Naive thymus-derived CD8-positive, alpha-beta T cell (primary cell): ENCODE measurements at regions not wholly inside any gene's neighbourhood (a gene's known extent, or its start where the extent isn't known, plus 50 kb on each side); places are given as distances from the start of the nearest gene placed in this dataset.

Experiments
- ATAC-seq, 2 donors: fragments of 150-1000 bp; cut with Tn5 transposase in 1 of 2; sonication (Bioruptor Pico), chemical (Tn5 transposase) in 1 of 2; 1 replicate in 1 of 2; 2 replicates in 1 of 2; pipeline ENCODE4 v1.10.0; 2021; ENCODE audit warnings: mild to moderate bottlenecking in 2 of 2, moderate library complexity in 2 of 2
- POLR2A ChIA-PET: fragments of 350-600 bp; sonication (Branson Sonifier 250); formaldehyde crosslinking; loops from one replicate; lab custom pipeline; 2021; ENCODE audit warnings: antibody characterized with exemption; lab: Charles Lee
- DNase-seq, 10 donors: peaks; one replicate each; pipeline versions ENCODE4 v3.0.0 to v3.0.0-alpha.2; 2020 to 2022
- H3K27ac Mint-ChIP-seq, 10 donors: one replicate each; pipeline ENCODE4 v1.8.0; 2020 to 2022; ENCODE audit warnings: mild to moderate bottlenecking in 10 of 10, mixed read lengths in 10 of 10, moderate library complexity in 4 of 10, inconsistent platforms in 1 of 10
- H3K27me3 Mint-ChIP-seq, 5 donors: one replicate each; pipeline ENCODE4 v1.8.0; 2021 to 2022; ENCODE audit warnings: mixed read lengths in 5 of 5
- H3K36me3 Mint-ChIP-seq, 3 donors: one replicate each; pipeline ENCODE4 v1.8.0; 2020 to 2022; ENCODE audit warnings: mixed read lengths in 3 of 3, mild to moderate bottlenecking in 2 of 3, inconsistent platforms in 1 of 3
- H3K4me1 Mint-ChIP-seq, 4 donors: one replicate each; pipeline ENCODE4 v1.8.0; 2021 to 2022; ENCODE audit warnings: mixed read lengths in 4 of 4
- H3K4me3 Mint-ChIP-seq, 10 donors: one replicate each; pipeline ENCODE4 v1.8.0; 2020 to 2022; ENCODE audit warnings: mild to moderate bottlenecking in 10 of 10, mixed read lengths in 10 of 10, moderate library complexity in 6 of 10, inconsistent platforms in 1 of 10
- H3K9me3 Mint-ChIP-seq, 9 donors: one replicate each; pipeline ENCODE4 v1.8.0; 2020 to 2022; ENCODE audit warnings: mixed read lengths in 9 of 9, mild to moderate bottlenecking in 3 of 9, inconsistent platforms in 1 of 9, moderate library complexity in 1 of 9

GRCh38 chr9:117868594-117868993 is 164.4 kb downstream of the TLR4 start:
- no peak overlapping the region for H3K4me3 Mint-ChIP-seq
- H3K36me3 Mint-ChIP-seq, result peaks cover 0 to 4% (median 0%) of the 10 kb centered on the region in 3 donors
- ATAC-seq, result no peak
- peaks cover 0 to 2% (median 0%) of the 10 kb centered on the region in 4 donors for H3K4me1 Mint-ChIP-seq
- no peak overlapping the region for H3K27ac Mint-ChIP-seq
- H3K27me3 Mint-ChIP-seq, result peaks cover 5 to 27% (median 10%) of the 10 kb centered on the region in 5 donors
- peaks cover 0 to 2% (median 0%) of the 10 kb centered on the region in 9 donors for H3K9me3 Mint-ChIP-seq
- POLR2A ChIA-PET, result no interaction called here
- no peak for DNase-seq

- DNase-seq, result no peak
- Mint-ChIP-seq H3K9me3 (peaks cover 0 to 2% (median 0%) of the 10 kb centered on the region in 9 donors), H3K27ac (no peak overlapping the region), H3K4me3 (no peak overlapping the region), H3K27me3 (peaks cover 5 to 31% (median 11%) of the 10 kb centered on the region in 5 donors), H3K4me1 (peaks cover 0 to 2% (median 0%) of the 10 kb centered on the region in 4 donors), H3K36me3 (peaks cover 0 to 4% (median 0%) of the 10 kb centered on the region in 3 donors)
- POLR2A ChIA-PET, result no interaction called here
- ATAC-seq, result no peak
Observed at GRCh38 chr9:117869287-117869686, 165.1 kb downstream of the TLR4 start.

GRCh38 chr9:117869712-117870111 is 165.5 kb downstream of the TLR4 start:
- Mint-ChIP-seq H3K27ac (no peak overlapping the region), H3K27me3 (peaks cover 2 to 30% (median 11%) of the 10 kb centered on the region in 5 donors), H3K4me3 (no peak overlapping the region), H3K9me3 (peaks cover 0 to 2% (median 0%) of the 10 kb centered on the region in 9 donors), H3K36me3 (peaks cover 0 to 4% (median 0%) of the 10 kb centered on the region in 3 donors), H3K4me1 (peaks cover 0 to 2% (median 0%) of the 10 kb centered on the region in 4 donors)
- ATAC-seq (no peak), DNase-seq (no peak)
- POLR2A ChIA-PET, result no interaction called here

- peaks cover 0 to 5% (median 0%) of the 10 kb centered on the region in 9 donors for H3K9me3 Mint-ChIP-seq
- H3K27me3 Mint-ChIP-seq, result peaks cover 1 to 35% (median 11%) of the 10 kb centered on the region in 5 donors
- POLR2A ChIA-PET, result no interaction called here
- no peak overlapping the region for H3K4me3 Mint-ChIP-seq
- DNase-seq, result no peak
- no peak overlapping the region for H3K27ac Mint-ChIP-seq
- ATAC-seq, result no peak
- H3K36me3 Mint-ChIP-seq, result no peaks in the 10 kb centered on the region
- no peaks in the 10 kb centered on the region for H3K4me1 Mint-ChIP-seq
Observed at GRCh38 chr9:117873664-117874063, 169.5 kb downstream of the TLR4 start.

- Mint-ChIP-seq H3K27ac (no peak overlapping the region), H3K4me1 (no peaks in the 10 kb centered on the region), H3K4me3 (no peak overlapping the region), H3K9me3 (peaks cover 0 to 5% (median 0%) of the 10 kb centered on the region in 9 donors), H3K36me3 (no peaks in the 10 kb centered on the region), H3K27me3 (peaks cover 1 to 35% (median 11%) of the 10 kb centered on the region in 5 donors)
- no peak for DNase-seq
- no peak for ATAC-seq
- POLR2A ChIA-PET, result no interaction called here
Observed at GRCh38 chr9:117875886-117876285, 171.7 kb downstream of the TLR4 start.

GRCh38 chr9:117882171-117882570 is 178.0 kb downstream of the TLR4 start:
- Mint-ChIP-seq H3K4me3 (no peak overlapping the region), H3K4me1 (no peaks in the 10 kb centered on the region), H3K27ac (no peak overlapping the region), H3K36me3 (no peaks in the 10 kb centered on the region), H3K9me3 (peaks cover 0 to 5% (median 0%) of the 10 kb centered on the region in 9 donors), H3K27me3 (peaks cover 0 to 14% (median 5%) of the 10 kb centered on the region in 5 donors)
- ATAC-seq, result no peak
- POLR2A ChIA-PET, result no interaction called here
- no peak for DNase-seq

GRCh38 chr9:117886616-117887015 is 182.4 kb downstream of the TLR4 start:
- no peak for ATAC-seq
- H3K27ac Mint-ChIP-seq, result no peak overlapping the region
- POLR2A ChIA-PET, result no interaction called here
- no peak for DNase-seq
- H3K4me3 Mint-ChIP-seq, result no peak overlapping the region
- H3K36me3 Mint-ChIP-seq, result no peaks in the 10 kb centered on the region
- H3K9me3 Mint-ChIP-seq, result no peaks in the 10 kb centered on the region
- peaks cover 0 to 3% (median 0%) of the 10 kb centered on the region in 5 donors for H3K27me3 Mint-ChIP-seq
- no peaks in the 10 kb centered on the region for H3K4me1 Mint-ChIP-seq

GRCh38 chr9:117887383-117887782 is 183.2 kb downstream of the TLR4 start:
- POLR2A ChIA-PET, result no interaction called here
- Mint-ChIP-seq H3K36me3 (no peaks in the 10 kb centered on the region), H3K27me3 (peaks cover 0 to 3% (median 0%) of the 10 kb centered on the region in 5 donors), H3K9me3 (no peaks in the 10 kb centered on the region), H3K4me1 (no peaks in the 10 kb centered on the region), H3K4me3 (no peak overlapping the region), H3K27ac (no peak overlapping the region)
- no peak for DNase-seq
- no peak for ATAC-seq

- POLR2A ChIA-PET, result no interaction called here
- peaks cover 0 to 2% (median 0%) of the 10 kb centered on the region in 9 donors for H3K9me3 Mint-ChIP-seq
- no peak overlapping the region for H3K4me3 Mint-ChIP-seq
- no peaks in the 10 kb centered on the region for H3K36me3 Mint-ChIP-seq
- no peaks in the 10 kb centered on the region for H3K4me1 Mint-ChIP-seq
- peaks cover 0 to 3% (median 0%) of the 10 kb centered on the region in 5 donors for H3K27me3 Mint-ChIP-seq
- ATAC-seq, result no peak
- H3K27ac Mint-ChIP-seq, result no peak overlapping the region
- DNase-seq, result no peak
Observed at GRCh38 chr9:117887941-117888340, 183.7 kb downstream of the TLR4 start.

GRCh38 chr9:117903453-117903852 is 199.2 kb downstream of the TLR4 start:
- H3K27ac Mint-ChIP-seq, result no peak overlapping the region
- no peak overlapping the region for H3K4me3 Mint-ChIP-seq
- peaks cover 7 to 21% (median 13%) of the 10 kb centered on the region in 5 donors for H3K27me3 Mint-ChIP-seq
- POLR2A ChIA-PET, result no interaction called here
- DNase-seq, result no peak
- ATAC-seq, result no peak
- peaks cover 0 to 14% (median 3%) of the 10 kb centered on the region in 3 donors for H3K36me3 Mint-ChIP-seq
- peaks cover 0 to 16% (median 2%) of the 10 kb centered on the region in 9 donors for H3K9me3 Mint-ChIP-seq
- no peaks in the 10 kb centered on the region for H3K4me1 Mint-ChIP-seq

- H3K36me3 Mint-ChIP-seq, result peaks cover 0 to 28% (median 5%) of the 10 kb centered on the region in 3 donors
- no peak overlapping the region for H3K4me3 Mint-ChIP-seq
- no peaks in the 10 kb centered on the region for H3K4me1 Mint-ChIP-seq
- H3K27ac Mint-ChIP-seq, result no peak overlapping the region
- no peak for DNase-seq
- no peak for ATAC-seq
- POLR2A ChIA-PET, result no interaction called here
- H3K27me3 Mint-ChIP-seq, result peaks cover 11 to 25% (median 14%) of the 10 kb centered on the region in 5 donors
- H3K9me3 Mint-ChIP-seq, result peaks cover 16 to 49% (median 23%) of the 10 kb centered on the region in 9 donors
Observed at GRCh38 chr9:117906763-117907162, 202.6 kb downstream of the TLR4 start.

GRCh38 chr9:117907420-117907819 is 203.2 kb downstream of the TLR4 start:
- Mint-ChIP-seq H3K27ac (no peak overlapping the region), H3K9me3 (peaks cover 17 to 56% (median 26%) of the 10 kb centered on the region in 9 donors)

GRCh38 chr9:117916291-117916690 is 212.1 kb downstream of the TLR4 start:
- Mint-ChIP-seq H3K27me3 (peaks cover 0 to 3% (median 1%) of the 10 kb centered on the region in 5 donors), H3K27ac (no peak overlapping the region), H3K36me3 (peaks cover 0 to 6% (median 0%) of the 10 kb centered on the region in 3 donors), H3K4me3 (no peak overlapping the region), H3K4me1 (no peaks in the 10 kb centered on the region), H3K9me3 (peaks cover 3 to 24% (median 13%) of the 10 kb centered on the region in 9 donors)
- POLR2A ChIA-PET, result no interaction called here
- DNase-seq (no peak), ATAC-seq (no peak)

More at GRCh38 chr9:117907420-117907819, 203.2 kb downstream of the TLR4 start:
- H3K27me3 Mint-ChIP-seq, result peaks cover 11 to 25% (median 14%) of the 10 kb centered on the region in 5 donors
- ATAC-seq (no peak), DNase-seq (no peak)
- H3K4me3 Mint-ChIP-seq, result no peak overlapping the region
- POLR2A ChIA-PET, result no interaction called here
- peaks cover 0 to 29% (median 5%) of the 10 kb centered on the region in 3 donors for H3K36me3 Mint-ChIP-seq
- no peaks in the 10 kb centered on the region for H3K4me1 Mint-ChIP-seq

GRCh38 chr9:117917873-117918272 is 213.7 kb downstream of the TLR4 start:
- H3K4me3 Mint-ChIP-seq, result no peak overlapping the region
- POLR2A ChIA-PET, result no interaction called here
- H3K4me1 Mint-ChIP-seq, result no peaks in the 10 kb centered on the region
- DNase-seq, result no peak
- no peak overlapping the region for H3K27ac Mint-ChIP-seq
- peaks cover 0 to 3% (median 1%) of the 10 kb centered on the region in 5 donors for H3K27me3 Mint-ChIP-seq
- H3K9me3 Mint-ChIP-seq, result peaks cover 0 to 8% (median 1%) of the 10 kb centered on the region in 9 donors
- ATAC-seq, result no peak
- H3K36me3 Mint-ChIP-seq, result no peaks in the 10 kb centered on the region
